Astrocyte (in vitro differentiated cells and primary cell): ENCODE measurements at regions not wholly inside any gene's neighbourhood (a gene's known extent, or its start where the extent isn't known, plus 50 kb on each side); places are given as distances from the start of the nearest gene placed in this dataset.

ENCODE experiments used
- DNase-seq: peaks from one replicate; pipeline ENCODE4 v3.0.0-alpha.2; 2010; ENCODE audit warnings: low read depth
- FAIRE-seq: peaks from 2 replicates; lab custom pipeline; 2011; peaks lifted over from hg19 to GRCh38; lab: Jason Lieb, UNC
- H2AFZ ChIP-seq: 2 replicates; pipeline ENCODE4 v1.6.0; 2012; ENCODE audit warnings: low read depth, low read length, inconsistent platforms
- H3K27ac ChIP-seq: 2 replicates; pipeline ENCODE4 v1.5.1; 2011; ENCODE audit warnings: low read depth, low read length, inconsistent platforms
- H3K27me3 ChIP-seq: 2 replicates; pipeline ENCODE4 v1.6.0; 2011; ENCODE audit warnings: low read length, inconsistent platforms; ENCODE audit not compliant: insufficient read depth
- H3K36me3 ChIP-seq: 2 replicates; pipeline ENCODE4 v1.5.1; 2011; ENCODE audit warnings: low read length, inconsistent platforms; ENCODE audit not compliant: insufficient read depth
- H3K4me1 ChIP-seq: 2 replicates; pipeline ENCODE4 v1.5.1; 2011; ENCODE audit warnings: low read length, inconsistent platforms; ENCODE audit not compliant: insufficient read depth
- H3K4me2 ChIP-seq: 2 replicates; pipeline ENCODE4 v1.6.0; 2012; ENCODE audit warnings: low read length, inconsistent platforms
- H3K4me3 ChIP-seq: 2 replicates; pipeline ENCODE4 v1.5.1; 2011; ENCODE audit warnings: low read depth, mild to moderate bottlenecking, low read length, inconsistent platforms; ENCODE audit not compliant: insufficient read depth
- H3K79me2 ChIP-seq: 2 replicates; pipeline ENCODE4 v1.6.0; 2012; ENCODE audit warnings: mild to moderate bottlenecking, low read length, inconsistent platforms; ENCODE audit not compliant: insufficient read depth
- H3K9ac ChIP-seq: 2 replicates; pipeline ENCODE4 v1.6.0; 2012; ENCODE audit warnings: mild to moderate bottlenecking, low read length, inconsistent platforms
- H3K9me3 ChIP-seq: 2 replicates; pipeline ENCODE4 v1.5.1; 2012; ENCODE audit warnings: low read depth, mild to moderate bottlenecking, low read length, inconsistent platforms; ENCODE audit not compliant: insufficient read depth
- H4K20me1 ChIP-seq: 2 replicates; pipeline ENCODE4 v1.6.0; 2012; ENCODE audit warnings: low read length, inconsistent platforms; ENCODE audit not compliant: insufficient read depth
- H3K27ac Mint-ChIP-seq: one replicate; pipeline ENCODE4 v1.8.0; 2021; ENCODE audit warnings: mild to moderate bottlenecking, mixed read lengths; ENCODE audit not compliant: unreplicated experiment
- H3K27me3 Mint-ChIP-seq: one replicate; pipeline ENCODE4 v1.8.0; 2021; ENCODE audit warnings: low read depth, mixed read lengths; ENCODE audit not compliant: unreplicated experiment
- H3K36me3 Mint-ChIP-seq: one replicate; pipeline ENCODE4 v1.8.0; 2021; ENCODE audit warnings: low read depth, mixed read lengths; ENCODE audit not compliant: unreplicated experiment
- H3K4me1 Mint-ChIP-seq: one replicate; pipeline ENCODE4 v1.8.0; 2021; ENCODE audit warnings: low read depth, mixed read lengths; ENCODE audit not compliant: unreplicated experiment
- H3K4me3 Mint-ChIP-seq: one replicate; pipeline ENCODE4 v1.8.0; 2021; ENCODE audit warnings: mild to moderate bottlenecking, moderate library complexity, mixed read lengths; ENCODE audit not compliant: unreplicated experiment
- H3K9me3 Mint-ChIP-seq: one replicate; pipeline ENCODE4 v1.8.0; 2021; ENCODE audit warnings: mild to moderate bottlenecking, mixed read lengths; ENCODE audit not compliant: unreplicated experiment
- EZH2 ChIP-seq: IDR thresholded peaks from 2 replicates; pipeline ENCODE4 v1.6.1; 2012; ENCODE audit warnings: mild to moderate bottlenecking, low read length, inconsistent platforms; ENCODE audit not compliant: insufficient read depth
- TF ChIP-seq, protein P1 (sequence below): IDR thresholded peaks from 2 replicates; pipeline ENCODE4 v1.5.1; 2011; ENCODE audit warnings: low read depth, mild to moderate bottlenecking, inconsistent platforms, low read length, moderate library complexity; ENCODE audit not compliant: insufficient read depth

- Histone ChIP-seq H3K4me1 (no peaks in the 10 kb centered on the region), H3K9me3 (peaks cover 3% of the 10 kb centered on the region), H3K4me3 (no peak overlapping the region), H2AFZ (no peak overlapping the region), H4K20me1 (no peaks in the 10 kb centered on the region), H3K4me2 (no peak overlapping the region), H3K36me3 (no peaks in the 10 kb centered on the region), H3K27ac (no peak overlapping the region), H3K79me2 (no peaks in the 10 kb centered on the region), H3K9ac (no peak overlapping the region), H3K27me3 (no peaks in the 10 kb centered on the region)
- no peak overlapping the region for H3K27ac Mint-ChIP-seq
- H3K4me1 Mint-ChIP-seq: no peaks in the 10 kb centered on the region
- H3K36me3 Mint-ChIP-seq: peaks cover 2% of the 10 kb centered on the region
- H3K9me3 Mint-ChIP-seq: peaks cover 16% of the 10 kb centered on the region
- FAIRE-seq: no peak
- no peaks in the 10 kb centered on the region for H3K27me3 Mint-ChIP-seq
- no peak for DNase-seq
- H3K4me3 Mint-ChIP-seq: no peak overlapping the region
- TF ChIP-seq, protein P1, sequence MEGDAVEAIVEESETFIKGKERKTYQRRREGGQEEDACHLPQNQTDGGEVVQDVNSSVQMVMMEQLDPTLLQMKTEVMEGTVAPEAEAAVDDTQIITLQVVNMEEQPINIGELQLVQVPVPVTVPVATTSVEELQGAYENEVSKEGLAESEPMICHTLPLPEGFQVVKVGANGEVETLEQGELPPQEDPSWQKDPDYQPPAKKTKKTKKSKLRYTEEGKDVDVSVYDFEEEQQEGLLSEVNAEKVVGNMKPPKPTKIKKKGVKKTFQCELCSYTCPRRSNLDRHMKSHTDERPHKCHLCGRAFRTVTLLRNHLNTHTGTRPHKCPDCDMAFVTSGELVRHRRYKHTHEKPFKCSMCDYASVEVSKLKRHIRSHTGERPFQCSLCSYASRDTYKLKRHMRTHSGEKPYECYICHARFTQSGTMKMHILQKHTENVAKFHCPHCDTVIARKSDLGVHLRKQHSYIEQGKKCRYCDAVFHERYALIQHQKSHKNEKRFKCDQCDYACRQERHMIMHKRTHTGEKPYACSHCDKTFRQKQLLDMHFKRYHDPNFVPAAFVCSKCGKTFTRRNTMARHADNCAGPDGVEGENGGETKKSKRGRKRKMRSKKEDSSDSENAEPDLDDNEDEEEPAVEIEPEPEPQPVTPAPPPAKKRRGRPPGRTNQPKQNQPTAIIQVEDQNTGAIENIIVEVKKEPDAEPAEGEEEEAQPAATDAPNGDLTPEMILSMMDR: no peak
- no peak for TF ChIP-seq EZH2
Observed at GRCh38 chr4:188911707-188912106, 772.5 kb downstream of the TRIML1 start.

DNA sequence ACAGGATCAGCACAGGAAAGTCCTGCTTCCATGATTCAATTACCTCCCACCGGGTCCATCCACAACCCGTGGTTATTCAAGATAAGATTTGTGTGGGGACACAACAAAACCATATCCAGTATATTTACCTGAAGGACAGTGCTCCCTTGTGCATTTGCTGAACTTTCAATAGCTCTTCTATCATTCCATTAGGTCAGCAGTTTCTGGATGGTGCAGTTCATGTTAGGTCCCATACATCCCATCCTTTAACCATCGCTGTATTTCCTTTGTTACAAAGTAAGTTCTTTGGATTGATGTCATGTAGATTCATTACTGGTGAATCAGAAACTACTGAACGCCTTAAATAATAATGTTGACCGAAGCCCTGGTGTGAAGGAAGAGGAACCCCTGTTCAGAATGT is 775.9 kb downstream of the TRIML1 start:
- Histone ChIP-seq H3K9me3 (peaks cover 7% of the 10 kb centered on the region), H3K36me3 (no peaks in the 10 kb centered on the region), H3K4me1 (no peaks in the 10 kb centered on the region), H3K9ac (no peak overlapping the region), H4K20me1 (no peaks in the 10 kb centered on the region), H3K79me2 (no peaks in the 10 kb centered on the region), H3K27me3 (no peaks in the 10 kb centered on the region), H2AFZ (no peak overlapping the region), H3K27ac (no peak overlapping the region), H3K4me2 (no peak overlapping the region), H3K4me3 (no peak overlapping the region)
- H3K4me3 Mint-ChIP-seq: no peak overlapping the region
- H3K4me1 Mint-ChIP-seq: no peaks in the 10 kb centered on the region
- H3K9me3 Mint-ChIP-seq: peaks cover 28% of the 10 kb centered on the region
- FAIRE-seq (no peak), DNase-seq (no peak)
- H3K27me3 Mint-ChIP-seq: no peaks in the 10 kb centered on the region
- no peak for TF ChIP-seq EZH2
- TF ChIP-seq, protein P1: no peak
- H3K36me3 Mint-ChIP-seq: peaks cover 2% of the 10 kb centered on the region
- no peak overlapping the region for H3K27ac Mint-ChIP-seq

DNA sequence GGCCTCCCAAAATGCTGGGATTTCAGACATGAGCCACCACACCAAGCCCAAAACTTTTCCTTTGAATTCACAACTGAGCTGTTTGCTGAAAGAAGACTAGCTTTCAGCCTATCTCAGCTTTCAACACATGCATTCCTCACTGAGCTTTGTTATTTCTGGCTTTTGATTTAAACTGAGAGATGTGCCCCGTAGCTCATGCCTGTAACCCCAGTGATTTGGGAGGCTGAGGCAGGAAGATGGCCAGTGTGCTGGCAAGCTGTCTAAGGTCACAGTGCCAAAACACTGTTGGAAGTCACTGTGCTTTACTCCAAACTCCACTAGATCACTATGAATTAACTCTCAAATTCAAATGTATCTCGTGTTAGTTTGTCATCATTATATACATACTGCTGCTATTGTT is 779.5 kb downstream of the TRIML1 start:
- H3K27me3 Mint-ChIP-seq: no peaks in the 10 kb centered on the region
- no peaks in the 10 kb centered on the region for H3K79me2 ChIP-seq
- H4K20me1 ChIP-seq: no peaks in the 10 kb centered on the region
- no peak overlapping the region for H2AFZ ChIP-seq
- no peak for DNase-seq
- FAIRE-seq: no peak
- no peak overlapping the region for H3K4me2 ChIP-seq
- H3K36me3 ChIP-seq: no peaks in the 10 kb centered on the region
- no peak overlapping the region for H3K27ac ChIP-seq
- H3K9me3 Mint-ChIP-seq: peaks cover 31% of the 10 kb centered on the region
- no peak overlapping the region for H3K4me3 ChIP-seq
- H3K9me3 ChIP-seq: peaks cover 13% of the 10 kb centered on the region
- H3K4me1 ChIP-seq: no peaks in the 10 kb centered on the region
- H3K27ac Mint-ChIP-seq: no peak overlapping the region
- H3K4me3 Mint-ChIP-seq: no peak overlapping the region
- H3K9ac ChIP-seq: no peak overlapping the region
- TF ChIP-seq, protein P1: no peak
- no peak for TF ChIP-seq EZH2
- peaks cover 3% of the 10 kb centered on the region for H3K36me3 Mint-ChIP-seq
- peaks cover 10% of the 10 kb centered on the region for H3K4me1 Mint-ChIP-seq
- H3K27me3 ChIP-seq: no peaks in the 10 kb centered on the region
